NCI-H2196 (cell line): ENCODE measurements at regions not wholly inside any gene's neighbourhood (a gene's known extent, or its start where the extent isn't known, plus 50 kb on each side); places are given as distances from the start of the nearest gene placed in this dataset.

Experiments used
- DNase-seq: peaks from one replicate; lab custom pipeline; 2025; ENCODE audit not compliant: unreplicated experiment; lab: John Stamatoyannopoulos, UW

GRCh38 chr5:119789406-119790117 lies 160.2 kb downstream of the FAM170A start:
- DNase-seq, result no peak

- DNase-seq, result no peak
These were observed 162.9 kb downstream of the FAM170A start for GRCh38 chr5:119792161-119792799.

GRCh38 chr5:119795768-119796167 lies 166.4 kb downstream of the FAM170A start:
- no peak for DNase-seq

- no peak for DNase-seq
These were observed 172.2 kb downstream of the FAM170A start for GRCh38 chr5:119801570-119801969.

GRCh38 chr5:119808024-119808423 lies 178.7 kb downstream of the FAM170A start:
- DNase-seq, result no peak

- DNase-seq, result no peak
These were observed 179.1 kb downstream of the FAM170A start for GRCh38 chr5:119808474-119808873.

GRCh38 chr5:119810217-119810616 lies 180.9 kb downstream of the FAM170A start:
- no peak for DNase-seq

GRCh38 chr5:119811458-119811857 lies 182.1 kb downstream of the FAM170A start:
- no peak for DNase-seq

GRCh38 chr5:119814655-119815054 lies 185.3 kb downstream of the FAM170A start:
- DNase-seq, result no peak

GRCh38 chr5:119816055-119816454 lies 186.7 kb downstream of the FAM170A start:
- DNase-seq, result no peak

- DNase-seq, result no peak
These were observed 190.7 kb downstream of the FAM170A start for GRCh38 chr5:119820016-119820415.

- no peak for DNase-seq
These were observed 191.2 kb downstream of the FAM170A start for GRCh38 chr5:119820608-119821007.

GRCh38 chr5:119828541-119828940 lies 199.2 kb downstream of the FAM170A start:
- no peak for DNase-seq

- DNase-seq, result no peak
These were observed 200.0 kb downstream of the FAM170A start for GRCh38 chr5:119829341-119829740.

GRCh38 chr5:119833176-119833575 lies 203.8 kb downstream of the FAM170A start:
- DNase-seq, result no peak

- no peak for DNase-seq
These were observed 210.8 kb downstream of the FAM170A start for GRCh38 chr5:119840175-119840574.

- DNase-seq, result no peak
These were observed 222.8 kb downstream of the FAM170A start for GRCh38 chr5:119852140-119852539.

GRCh38 chr5:119860463-119860862 lies 231.1 kb downstream of the FAM170A start:
- no peak for DNase-seq

- DNase-seq, result no peak
These were observed 233.3 kb downstream of the FAM170A start for GRCh38 chr5:119862619-119863018.

- no peak for DNase-seq
These were observed 234.9 kb downstream of the FAM170A start for GRCh38 chr5:119864286-119864685.

GRCh38 chr5:119873611-119874010 lies 244.3 kb downstream of the FAM170A start:
- DNase-seq, result no peak

GRCh38 chr5:119876522-119876921 lies 247.2 kb downstream of the FAM170A start:
- DNase-seq, result no peak

GRCh38 chr5:119878712-119879111 lies 249.4 kb downstream of the FAM170A start:
- DNase-seq, result no peak
